Natural killer cell treated with Interleukin-12 subunit alpha and Interleukin-12 subunit beta and Interleukin-15 and Interleukin-18, amount 100 ng/mL, for 72 hours (primary cell): ENCODE measurements at regions not wholly inside any gene's neighbourhood (a gene's known extent, or its start where the extent isn't known, plus 50 kb on each side); places are given as distances from the start of the nearest gene placed in this dataset.
A peak's percentile ranks its signal among the peaks of the same experiment; 100 is the strongest.

ENCODE experiments used
- ATAC-seq, 2 donors: fragments of 150-1000 bp; cut with Tn5 transposase in 1 of 2; sonication (Bioruptor Pico), chemical (Tn5 transposase) in 1 of 2; 2 replicates each; pipeline ENCODE4 v1.10.0; 2021
- DNase-seq: peaks from one replicate; pipeline ENCODE4 v3.0.0; 2022; ENCODE audit warnings: low spot score
- H3K27ac Mint-ChIP-seq, 2 donors: 1 replicate in 1 of 2; 2 replicates in 1 of 2; pipeline ENCODE4 v1.8.0; 2022; ENCODE audit warnings: mixed read lengths in 2 of 2, mild to moderate bottlenecking in 1 of 2, moderate library complexity in 1 of 2
- H3K27me3 Mint-ChIP-seq, 2 donors: 1 replicate in 1 of 2; 2 replicates in 1 of 2; pipeline ENCODE4 v1.8.0; 2022; ENCODE audit warnings: mixed read lengths in 2 of 2
- H3K36me3 Mint-ChIP-seq: one replicate; pipeline ENCODE4 v1.8.0; 2022; ENCODE audit warnings: mixed read lengths
- H3K4me1 Mint-ChIP-seq, 2 donors: 1 replicate in 1 of 2; 2 replicates in 1 of 2; pipeline ENCODE4 v1.8.0; 2022; ENCODE audit warnings: low read depth in 2 of 2, mixed read lengths in 2 of 2, mild to moderate bottlenecking in 1 of 2
- H3K4me3 Mint-ChIP-seq: one replicate; pipeline ENCODE4 v1.8.0; 2022; ENCODE audit warnings: mixed read lengths
- H3K9me3 Mint-ChIP-seq: 2 replicates; pipeline ENCODE4 v1.8.0; 2022; ENCODE audit warnings: mixed read lengths

- peaks cover 13 to 27% of the 10 kb centered on the region in 2 donors for H3K4me1 Mint-ChIP-seq
- H3K27ac Mint-ChIP-seq, result peak overlapping the region in 1 of 2 donors; percentile 60
- peaks cover 0 to 3% of the 10 kb centered on the region in 2 donors for H3K27me3 Mint-ChIP-seq
- DNase-seq (no peak), ATAC-seq (peak; percentile 86 to 90)
- H3K4me3 Mint-ChIP-seq, result peak overlapping the region; percentile 58
- H3K9me3 Mint-ChIP-seq, result no peaks in the 10 kb centered on the region
- H3K36me3 Mint-ChIP-seq, result no peaks in the 10 kb centered on the region
Measured at GRCh38 chr13:42497798-42498197, 76.2 kb upstream of the TNFSF11 start.

GRCh38 chr13:42498521-42498920, 75.4 kb upstream of the TNFSF11 start:
- Mint-ChIP-seq H3K9me3 (no peaks in the 10 kb centered on the region), H3K4me1 (peaks cover 13 to 27% of the 10 kb centered on the region in 2 donors), H3K27ac (no peak overlapping the region), H3K4me3 (no peak overlapping the region), H3K27me3 (peaks cover 0 to 3% of the 10 kb centered on the region in 2 donors), H3K36me3 (no peaks in the 10 kb centered on the region)
- DNase-seq (no peak), ATAC-seq (no peak)
